ENCODE measurements at regions not wholly inside any gene's neighbourhood (a gene's known extent, or its start where the extent isn't known, plus 50 kb on each side); places are given as distances from the start of the nearest gene placed in this dataset.
"Not testable (repeated sequence)": the region's sequence is repeated elsewhere in the genome, so short reads cannot be mapped to it uniquely, and the experiment has no call there.

GRCh38 chr3:36063992-36064391 is 316.3 kb upstream of the STAC start:
- H3K27ac ChIP-seq (ENCODE audit: low read depth, low read length) = no peak overlapping the region
- H3K27me3 ChIP-seq (ENCODE audit: control insufficient read depth in 2 of 2, insufficient read depth in 2 of 2, low read length in 2 of 2) = no peaks in the 10 kb centered on the region
- H3K9me3 ChIP-seq (ENCODE audit: control insufficient read depth in 2 of 3, low read length in 3 of 3) = no peaks in the 10 kb centered on the region
- no peak overlapping the region for H3K27ac Mint-ChIP-seq
- H3K4me3 ChIP-seq (ENCODE audit: low read length) = no peak overlapping the region
- H3K4me1 Mint-ChIP-seq = no peaks in the 10 kb centered on the region
- no peak overlapping the region for H3K4me3 Mint-ChIP-seq
- intact Hi-C loops (cut with micrococcal nuclease) = no loop called here
- H3K36me3 ChIP-seq (ENCODE audit: control insufficient read depth in 2 of 3, insufficient read depth in 3 of 3, low read length in 3 of 3) = no peaks in the 10 kb centered on the region
- CTCF ChIA-PET = no interaction called here
- no peaks in the 10 kb centered on the region for H3K36me3 Mint-ChIP-seq
- POLR2A ChIA-PET = no interaction called here
- DNase-seq (no peak), ATAC-seq (no peak)
- peaks cover 0 to 6% (median 1%) of the 10 kb centered on the region in 11 donors for H3K9me3 Mint-ChIP-seq
- no peaks in the 10 kb centered on the region for H3K4me1 ChIP-seq (ENCODE audit: control insufficient read depth in 2 of 2, insufficient read depth in 2 of 2, low read length in 2 of 2)
- no peaks in the 10 kb centered on the region for H3K27me3 Mint-ChIP-seq

GRCh38 chr3:36065321-36065720 is 315.0 kb upstream of the STAC start:
- POLR2A ChIA-PET = no interaction called here
- H3K27ac Mint-ChIP-seq = no peak overlapping the region

GRCh38 chr3:36075491-36075890 is 304.8 kb upstream of the STAC start:
- no peaks in the 10 kb centered on the region for H3K4me1 ChIP-seq (ENCODE audit: control insufficient read depth in 2 of 2, insufficient read depth in 2 of 2, low read length in 2 of 2)
- Mint-ChIP-seq H3K36me3 (no peaks in the 10 kb centered on the region), H3K4me3 (no peak overlapping the region), H3K27ac (no peak overlapping the region), H3K9me3 (peaks cover 0 to 11% (median 2%) of the 10 kb centered on the region in 11 donors), H3K27me3 (peaks cover 0 to 8% (median 0%) of the 10 kb centered on the region in 5 donors), H3K4me1 (no peaks in the 10 kb centered on the region)
- ChIA-PET CTCF (no interaction called here), POLR2A (no interaction called here)
- no peak overlapping the region for H3K27ac ChIP-seq (ENCODE audit: low read depth, low read length)
- H3K4me3 ChIP-seq (ENCODE audit: low read length) = no peak overlapping the region
- ATAC-seq = no peak
- DNase-seq = no peak
- H3K27me3 ChIP-seq (ENCODE audit: control insufficient read depth in 2 of 2, insufficient read depth in 2 of 2, low read length in 2 of 2) = no peaks in the 10 kb centered on the region
- intact Hi-C loops (cut with micrococcal nuclease) = no loop called here
- no peaks in the 10 kb centered on the region for H3K36me3 ChIP-seq (ENCODE audit: control insufficient read depth in 2 of 3, insufficient read depth in 3 of 3, low read length in 3 of 3)
- no peaks in the 10 kb centered on the region for H3K9me3 ChIP-seq (ENCODE audit: control insufficient read depth in 2 of 3, low read length in 3 of 3)

More at GRCh38 chr3:36065321-36065720, 315.0 kb upstream of the STAC start:
- H3K36me3 Mint-ChIP-seq = no peaks in the 10 kb centered on the region
- H3K36me3 ChIP-seq (ENCODE audit: control insufficient read depth in 2 of 3, insufficient read depth in 3 of 3, low read length in 3 of 3) = no peaks in the 10 kb centered on the region
- H3K4me3 Mint-ChIP-seq = no peak overlapping the region
- H3K4me1 Mint-ChIP-seq = no peaks in the 10 kb centered on the region
- H3K4me3 ChIP-seq (ENCODE audit: low read length) = no peak overlapping the region
- H3K9me3 Mint-ChIP-seq = peaks cover 0 to 5% (median 0%) of the 10 kb centered on the region in 11 donors
- no peak for ATAC-seq
- no peak overlapping the region for H3K27ac ChIP-seq (ENCODE audit: low read depth, low read length)
- H3K27me3 ChIP-seq (ENCODE audit: control insufficient read depth in 2 of 2, insufficient read depth in 2 of 2, low read length in 2 of 2) = no peaks in the 10 kb centered on the region
- DNase-seq = no peak
- H3K27me3 Mint-ChIP-seq = no peaks in the 10 kb centered on the region
- intact Hi-C loops (cut with micrococcal nuclease) = no loop called here
- no peaks in the 10 kb centered on the region for H3K9me3 ChIP-seq (ENCODE audit: control insufficient read depth in 2 of 3, low read length in 3 of 3)
- CTCF ChIA-PET = no interaction called here
- no peaks in the 10 kb centered on the region for H3K4me1 ChIP-seq (ENCODE audit: control insufficient read depth in 2 of 2, insufficient read depth in 2 of 2, low read length in 2 of 2)

GRCh38 chr3:36077320-36077719 is 303.0 kb upstream of the STAC start:
- POLR2A ChIA-PET = no interaction called here
- no peak overlapping the region for H3K27ac ChIP-seq (ENCODE audit: low read depth, low read length)
- no peak overlapping the region for H3K4me3 ChIP-seq (ENCODE audit: low read length)
- H3K9me3 ChIP-seq (ENCODE audit: control insufficient read depth in 2 of 3, low read length in 3 of 3) = no peaks in the 10 kb centered on the region
- no peak for ATAC-seq
- H3K27me3 ChIP-seq (ENCODE audit: control insufficient read depth in 2 of 2, insufficient read depth in 2 of 2, low read length in 2 of 2) = no peaks in the 10 kb centered on the region
- peaks cover 0 to 16% (median 0%) of the 10 kb centered on the region in 5 donors for H3K27me3 Mint-ChIP-seq
- H3K36me3 Mint-ChIP-seq = no peaks in the 10 kb centered on the region
- no peak overlapping the region for H3K27ac Mint-ChIP-seq
- H3K9me3 Mint-ChIP-seq = peaks cover 0 to 14% (median 5%) of the 10 kb centered on the region in 11 donors
- no peaks in the 10 kb centered on the region for H3K36me3 ChIP-seq (ENCODE audit: control insufficient read depth in 2 of 3, insufficient read depth in 3 of 3, low read length in 3 of 3)
- no peak for DNase-seq
- no peaks in the 10 kb centered on the region for H3K4me1 Mint-ChIP-seq
- CTCF ChIA-PET = no interaction called here
- no peak overlapping the region for H3K4me3 Mint-ChIP-seq
- intact Hi-C loops (cut with micrococcal nuclease) = no loop called here
- H3K4me1 ChIP-seq (ENCODE audit: control insufficient read depth in 2 of 2, insufficient read depth in 2 of 2, low read length in 2 of 2) = no peaks in the 10 kb centered on the region

- H3K27me3 Mint-ChIP-seq; H3K9me3 ChIP-seq (ENCODE audit: control insufficient read depth in 2 of 3, low read length in 3 of 3); H3K27ac Mint-ChIP-seq; H3K27me3 ChIP-seq (ENCODE audit: control insufficient read depth in 2 of 2, insufficient read depth in 2 of 2, low read length in 2 of 2); H3K4me1 ChIP-seq (ENCODE audit: control insufficient read depth in 2 of 2, insufficient read depth in 2 of 2, low read length in 2 of 2); POLR2A ChIA-PET; DNase-seq; CTCF ChIA-PET; H3K4me3 Mint-ChIP-seq; H3K36me3 Mint-ChIP-seq; H3K4me3 ChIP-seq (ENCODE audit: low read length); H3K4me1 Mint-ChIP-seq; intact Hi-C loops (cut with micrococcal nuclease); ATAC-seq; H3K27ac ChIP-seq (ENCODE audit: low read depth, low read length); H3K36me3 ChIP-seq (ENCODE audit: control insufficient read depth in 2 of 3, insufficient read depth in 3 of 3, low read length in 3 of 3): not testable (repeated sequence)
- peaks cover 0 to 16% (median 5%) of the 10 kb centered on the region in 11 donors for H3K9me3 Mint-ChIP-seq
These were observed 297.3 kb upstream of the STAC start for GRCh38 chr3:36082958-36083357.

- ATAC-seq (no peak), DNase-seq (no peak)
- Mint-ChIP-seq H3K27ac (no peak overlapping the region), H3K36me3 (no peaks in the 10 kb centered on the region), H3K4me3 (no peak overlapping the region), H3K27me3 (no peaks in the 10 kb centered on the region), H3K4me1 (no peaks in the 10 kb centered on the region), H3K9me3 (peaks cover 0 to 1% (median 0%) of the 10 kb centered on the region in 11 donors)
- Histone ChIP-seq H3K27me3 (ENCODE audit: control insufficient read depth in 2 of 2, insufficient read depth in 2 of 2, low read length in 2 of 2) (no peaks in the 10 kb centered on the region), H3K4me1 (ENCODE audit: control insufficient read depth in 2 of 2, insufficient read depth in 2 of 2, low read length in 2 of 2) (no peaks in the 10 kb centered on the region), H3K4me3 (ENCODE audit: low read length) (no peak overlapping the region), H3K27ac (ENCODE audit: low read depth, low read length) (no peak overlapping the region), H3K36me3 (ENCODE audit: control insufficient read depth in 2 of 3, insufficient read depth in 3 of 3, low read length in 3 of 3) (no peaks in the 10 kb centered on the region), H3K9me3 (ENCODE audit: control insufficient read depth in 2 of 3, low read length in 3 of 3) (no peaks in the 10 kb centered on the region)
- POLR2A ChIA-PET = no interaction called here
- intact Hi-C loops (cut with micrococcal nuclease) = no loop called here
- CTCF ChIA-PET = no interaction called here
These were observed 285.1 kb upstream of the STAC start for GRCh38 chr3:36095238-36095637.

- intact Hi-C loops (cut with micrococcal nuclease) = no loop called here
- ATAC-seq (no peak), DNase-seq (no peak)
- Histone ChIP-seq H3K27me3 (ENCODE audit: control insufficient read depth in 2 of 2, insufficient read depth in 2 of 2, low read length in 2 of 2) (no peaks in the 10 kb centered on the region), H3K4me3 (ENCODE audit: low read length) (no peak overlapping the region), H3K27ac (ENCODE audit: low read depth, low read length) (no peak overlapping the region), H3K36me3 (ENCODE audit: control insufficient read depth in 2 of 3, insufficient read depth in 3 of 3, low read length in 3 of 3) (no peaks in the 10 kb centered on the region), H3K9me3 (ENCODE audit: control insufficient read depth in 2 of 3, low read length in 3 of 3) (no peaks in the 10 kb centered on the region), H3K4me1 (ENCODE audit: control insufficient read depth in 2 of 2, insufficient read depth in 2 of 2, low read length in 2 of 2) (no peaks in the 10 kb centered on the region)
- H3K36me3 Mint-ChIP-seq = no peaks in the 10 kb centered on the region
- H3K27ac Mint-ChIP-seq = no peak overlapping the region
- H3K27me3 Mint-ChIP-seq = no peaks in the 10 kb centered on the region
- H3K9me3 Mint-ChIP-seq = peaks cover 0 to 3% (median 0%) of the 10 kb centered on the region in 11 donors
- CTCF ChIA-PET = no interaction called here
- H3K4me3 Mint-ChIP-seq = no peak overlapping the region
- H3K4me1 Mint-ChIP-seq = no peaks in the 10 kb centered on the region
- POLR2A ChIA-PET = no interaction called here
These were observed 283.1 kb upstream of the STAC start for GRCh38 chr3:36097209-36097608.
